Panc1 (cell line): ENCODE measurements at regions not wholly inside any gene's neighbourhood (a gene's known extent, or its start where the extent isn't known, plus 50 kb on each side); places are given as distances from the start of the nearest gene placed in this dataset.

Source experiments
- CTCF ChIP-seq: fragments of 450-650 bp; IDR thresholded peaks from 2 replicates; pipeline ENCODE4 v1.5.1; 2017; ENCODE audit warnings: mild to moderate bottlenecking
- REST ChIP-seq, 2 experiments: IDR thresholded peaks; 2 replicates each; pipeline ENCODE4 v1.6.1; 2011 to 2012; ENCODE audit warnings: low read depth in 2 of 2, control low read depth in 1 of 2, low read length in 1 of 2, mild to moderate bottlenecking in 1 of 2, moderate library complexity in 1 of 2; ENCODE audit not compliant: insufficient read depth in 1 of 2

- TF ChIP-seq CTCF (no peak), REST (IDR thresholded peaks at IDR 0.05; ENCODE audit: insufficient read depth in 1 of 2, low read depth in 2 of 2, low read length in 1 of 2) (no peak)
Measured at GRCh38 chr2:220280736-220281135, 653.3 kb downstream of the SLC4A3 start.
